GM13976 (cell line): ENCODE measurements at regions not wholly inside any gene's neighbourhood (a gene's known extent, or its start where the extent isn't known, plus 50 kb on each side); places are given as distances from the start of the nearest gene placed in this dataset.

Experiments used
- DNase-seq: peaks from one replicate; pipeline ENCODE4 v3.0.0; 2012; ENCODE audit warnings: low spot score
- CTCF ChIP-seq: IDR thresholded peaks from 2 replicates; pipeline ENCODE4 v1.5.1; 2012; ENCODE audit warnings: borderline replicate concordance, mild to moderate bottlenecking; ENCODE audit not compliant: insufficient read depth; ENCODE audit errors: extremely low read depth, missing control alignments, control extremely low read depth
- in situ Hi-C: fragments of 300-500 bp; cut with MboI; formaldehyde crosslinking; loops from one replicate; pipeline ENCODE4 v1.12.0; 2022; ENCODE audit warnings: low sequenced_read_pairs, mixed read lengths, inconsistent platforms; ENCODE audit not compliant: unreplicated experiment

GRCh38 chr3:159074756-159075701, 273.2 kb downstream of the MFSD1 start:
- in situ Hi-C loops = no loop called here
- no peak for TF ChIP-seq CTCF
- no peak for DNase-seq

- in situ Hi-C loops = no loop called here
- DNase-seq = no peak
- TF ChIP-seq CTCF = no peak
These were observed 276.0 kb downstream of the MFSD1 start for GRCh38 chr3:159077860-159078259.

- no peak for TF ChIP-seq CTCF
- DNase-seq = no peak
- in situ Hi-C loops = no loop called here
These were observed 278.4 kb downstream of the MFSD1 start for GRCh38 chr3:159080256-159080655.

GRCh38 chr3:159080821-159081220, 279.0 kb downstream of the MFSD1 start:
- in situ Hi-C loops = no loop called here
- DNase-seq = no peak
- no peak for TF ChIP-seq CTCF

GRCh38 chr3:159082519-159082918, 280.7 kb downstream of the MFSD1 start:
- in situ Hi-C loops = no loop called here
- TF ChIP-seq CTCF = no peak
- DNase-seq = no peak

- no peak for TF ChIP-seq CTCF
- in situ Hi-C loops = no loop called here
- no peak for DNase-seq
These were observed 290.1 kb downstream of the MFSD1 start for GRCh38 chr3:159091936-159092335.
